Smooth muscle cell (in vitro differentiated cells): ENCODE measurements at regions not wholly inside any gene's neighbourhood (a gene's known extent, or its start where the extent isn't known, plus 50 kb on each side); places are given as distances from the start of the nearest gene placed in this dataset. TPM values are rescaled to one million over a fixed set of nuclear protein-coding genes. Genes with fewer than 3 reads are reported as not detected.

Source experiments
- DNase-seq: peaks from one replicate; lab custom pipeline; 2025; ENCODE audit not compliant: unreplicated experiment; lab: John Stamatoyannopoulos, UW
- H2AFZ ChIP-seq: fragments of 200-600 bp; sonication (generic); 2 replicates; pipeline ENCODE4 v1.6.0; 2016; ENCODE audit warnings: antibody characterized with exemption, low read depth, mild to moderate bottlenecking
- H3F3A ChIP-seq: fragments of 200-600 bp; sonication (generic); 2 replicates; pipeline ENCODE4 v1.6.0; 2017; ENCODE audit warnings: antibody characterized with exemption, low read depth
- H3K27ac ChIP-seq: fragments of 200-600 bp; sonication (generic); 2 replicates; pipeline ENCODE4 v1.5.1; 2016; ENCODE audit warnings: low read depth, mild to moderate bottlenecking
- H3K27me3 ChIP-seq: fragments of 200-600 bp; sonication (generic); 2 replicates; pipeline ENCODE4 v1.6.1; 2016; ENCODE audit warnings: low read depth, mild to moderate bottlenecking
- H3K36me3 ChIP-seq: fragments of 200-600 bp; sonication (generic); 2 replicates; pipeline ENCODE4 v1.5.1; 2016; ENCODE audit warnings: low read depth
- H3K4me1 ChIP-seq: fragments of 200-600 bp; sonication (generic); 2 replicates; pipeline ENCODE4 v1.5.1; 2016; ENCODE audit warnings: low read depth
- H3K4me2 ChIP-seq: fragments of 200-600 bp; sonication (generic); 2 replicates; pipeline ENCODE4 v1.6.0; 2016; ENCODE audit warnings: mild to moderate bottlenecking
- H3K4me3 ChIP-seq: fragments of 200-600 bp; sonication (generic); 2 replicates; pipeline ENCODE4 v1.5.1; 2016; ENCODE audit warnings: mild to moderate bottlenecking
- H3K79me2 ChIP-seq: fragments of 200-600 bp; sonication (generic); 2 replicates; pipeline ENCODE4 v1.6.0; 2016; ENCODE audit warnings: low read depth, mild to moderate bottlenecking
- H3K9ac ChIP-seq: fragments of 200-600 bp; sonication (generic); 2 replicates; pipeline ENCODE4 v1.6.0; 2016; ENCODE audit warnings: low read depth
- H3K9me3 ChIP-seq: fragments of 200-600 bp; sonication (generic); replicated peaks from 2 replicates; pipeline ENCODE4 v1.5.1; 2016; ENCODE audit warnings: low read depth
- H4K20me1 ChIP-seq: fragments of 200-600 bp; sonication (generic); 2 replicates; pipeline ENCODE4 v1.6.0; 2016; ENCODE audit warnings: low read depth
- WGBS: methylation state at CpG from one replicate; pipeline ENCODE4 v1.1.7; 2016; ENCODE audit warnings: low lambda C conversion rate; 5-methylcytosine and 5-hydroxymethylcytosine counted together
- small RNA-seq: library from RNA; depleted of rRNA; stranded (forward); fragments of <200 nt; gene quantifications from one replicate; pipeline ENCODE3, GENCODE V24; 2014
- TF ChIP-seq, protein P1 (sequence below): fragments of 200-600 bp; sonication (generic); IDR thresholded peaks from 2 replicates; pipeline ENCODE4 v1.5.1; 2017; ENCODE audit warnings: borderline replicate concordance, mild to moderate bottlenecking, antibody characterized with exemption; ENCODE audit not compliant: insufficient read depth, poor library complexity, severe bottlenecking

DNA sequence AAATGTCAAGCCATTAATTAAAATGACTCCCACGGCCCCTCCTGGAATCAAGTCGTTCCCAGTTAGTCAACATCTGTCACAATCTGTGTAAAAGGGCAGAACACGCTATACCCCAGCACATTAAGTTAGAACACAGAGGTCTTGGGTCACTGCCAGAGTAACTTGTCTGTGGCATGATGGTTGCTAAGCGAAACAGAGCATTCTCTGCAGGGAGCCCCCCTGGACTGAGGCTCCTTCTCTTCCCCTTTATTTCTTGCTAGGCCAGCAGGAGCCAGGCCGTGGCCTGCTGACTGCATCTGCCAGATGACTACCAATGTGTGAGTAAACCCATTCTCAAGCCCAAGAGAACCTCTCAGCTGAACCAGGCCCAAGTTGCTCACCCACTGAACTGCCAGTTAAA, 51.9 kb upstream of the ZBED3 start:
- 83% methylated on average over 5 of the region's 5 CpGs for WGBS
- no peak overlapping the region for H3K9ac ChIP-seq
- H3F3A ChIP-seq, result no peaks in the 10 kb centered on the region
- no peaks in the 10 kb centered on the region for H3K9me3 ChIP-seq
- no peak overlapping the region for H2AFZ ChIP-seq
- no peak overlapping the region for H3K4me2 ChIP-seq
- no peak overlapping the region for H3K4me3 ChIP-seq
- no peaks in the 10 kb centered on the region for H4K20me1 ChIP-seq
- no peak for DNase-seq
- H3K27me3 ChIP-seq, result no peaks in the 10 kb centered on the region
- H3K27ac ChIP-seq, result no peak overlapping the region
- H3K79me2 ChIP-seq, result no peaks in the 10 kb centered on the region
- H3K4me1 ChIP-seq, result no peaks in the 10 kb centered on the region
- TF ChIP-seq, protein P1, sequence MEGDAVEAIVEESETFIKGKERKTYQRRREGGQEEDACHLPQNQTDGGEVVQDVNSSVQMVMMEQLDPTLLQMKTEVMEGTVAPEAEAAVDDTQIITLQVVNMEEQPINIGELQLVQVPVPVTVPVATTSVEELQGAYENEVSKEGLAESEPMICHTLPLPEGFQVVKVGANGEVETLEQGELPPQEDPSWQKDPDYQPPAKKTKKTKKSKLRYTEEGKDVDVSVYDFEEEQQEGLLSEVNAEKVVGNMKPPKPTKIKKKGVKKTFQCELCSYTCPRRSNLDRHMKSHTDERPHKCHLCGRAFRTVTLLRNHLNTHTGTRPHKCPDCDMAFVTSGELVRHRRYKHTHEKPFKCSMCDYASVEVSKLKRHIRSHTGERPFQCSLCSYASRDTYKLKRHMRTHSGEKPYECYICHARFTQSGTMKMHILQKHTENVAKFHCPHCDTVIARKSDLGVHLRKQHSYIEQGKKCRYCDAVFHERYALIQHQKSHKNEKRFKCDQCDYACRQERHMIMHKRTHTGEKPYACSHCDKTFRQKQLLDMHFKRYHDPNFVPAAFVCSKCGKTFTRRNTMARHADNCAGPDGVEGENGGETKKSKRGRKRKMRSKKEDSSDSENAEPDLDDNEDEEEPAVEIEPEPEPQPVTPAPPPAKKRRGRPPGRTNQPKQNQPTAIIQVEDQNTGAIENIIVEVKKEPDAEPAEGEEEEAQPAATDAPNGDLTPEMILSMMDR, result no peak
- H3K36me3 ChIP-seq, result no peaks in the 10 kb centered on the region

Small RNA genes lying in the stretch of these regions (small RNA-seq; reads per million reads assigned to genes)
- not detected for gene HMGB1P35
